Activated CD8-positive, alpha-beta memory T cell treated with anti-CD3 and anti-CD28 coated beads, Interleukin-2, amount 50 U/mL, for 24 hours (primary cell): ENCODE measurements at regions not wholly inside any gene's neighbourhood (a gene's known extent, or its start where the extent isn't known, plus 50 kb on each side); places are given as distances from the start of the nearest gene placed in this dataset.

Experiments
- DNase-seq: peaks from one replicate; pipeline ENCODE4 v3.0.0-alpha.2; 2020; ENCODE audit errors: extremely low read depth

GRCh38 chr5:175243441-175243840 is 200.5 kb downstream of the DRD1 start:
- DNase-seq: no peak

- no peak for DNase-seq
Observed at GRCh38 chr5:175242207-175242606, 201.8 kb downstream of the DRD1 start.

- no peak for DNase-seq
Observed at GRCh38 chr5:175238326-175238725, 205.7 kb downstream of the DRD1 start.

GRCh38 chr5:175236176-175236575 is 207.8 kb downstream of the DRD1 start:
- DNase-seq: no peak

- DNase-seq: no peak
Observed at GRCh38 chr5:175235251-175235960, 208.6 kb downstream of the DRD1 start.

GRCh38 chr5:175230299-175230698 is 213.7 kb downstream of the DRD1 start:
- no peak for DNase-seq

GRCh38 chr5:175226506-175226905 is 217.5 kb downstream of the DRD1 start:
- DNase-seq: no peak

GRCh38 chr5:175223291-175223690 is 220.7 kb downstream of the DRD1 start:
- no peak for DNase-seq

- no peak for DNase-seq
Observed at GRCh38 chr5:175222621-175223020, 221.4 kb downstream of the DRD1 start.

- no peak for DNase-seq
Observed at GRCh38 chr5:175220549-175220948, 223.4 kb downstream of the DRD1 start.

- no peak for DNase-seq
Observed at GRCh38 chr5:175219366-175219765, 224.6 kb downstream of the DRD1 start.

GRCh38 chr5:175216991-175217390 is 227.0 kb downstream of the DRD1 start:
- no peak for DNase-seq

GRCh38 chr5:175215906-175216305 is 228.1 kb downstream of the DRD1 start:
- no peak for DNase-seq

GRCh38 chr5:175214152-175214551 is 229.8 kb downstream of the DRD1 start:
- DNase-seq: no peak

GRCh38 chr5:175211956-175212756 is 231.8 kb downstream of the DRD1 start:
- DNase-seq: no peak

- DNase-seq: no peak
Observed at GRCh38 chr5:175207321-175208040, 236.5 kb downstream of the DRD1 start.

- DNase-seq: no peak
Observed at GRCh38 chr5:175206669-175207068, 237.3 kb downstream of the DRD1 start.

GRCh38 chr5:175202463-175203068 is 241.4 kb downstream of the DRD1 start:
- no peak for DNase-seq

GRCh38 chr5:175201393-175201792 is 242.6 kb downstream of the DRD1 start:
- no peak for DNase-seq

- DNase-seq: no peak
Observed at GRCh38 chr5:175195698-175196656, 248.0 kb downstream of the DRD1 start.

- no peak for DNase-seq
Observed at GRCh38 chr5:175181331-175181730, 262.7 kb downstream of the DRD1 start.
